SH-SY5Y (cell line): ENCODE measurements at regions not wholly inside any gene's neighbourhood (a gene's known extent, or its start where the extent isn't known, plus 50 kb on each side); places are given as distances from the start of the nearest gene placed in this dataset.

Experiments
- GATA2 ChIP-seq: IDR thresholded peaks from 2 replicates; pipeline ENCODE4 v1.6.1; 2011; ENCODE audit warnings: mild to moderate bottlenecking, low read depth, low read length
- GATA3 ChIP-seq: IDR thresholded peaks from 2 replicates; pipeline ENCODE4 v1.6.1; 2011; ENCODE audit warnings: low read depth, mild to moderate bottlenecking, low read length, moderate library complexity

DNA sequence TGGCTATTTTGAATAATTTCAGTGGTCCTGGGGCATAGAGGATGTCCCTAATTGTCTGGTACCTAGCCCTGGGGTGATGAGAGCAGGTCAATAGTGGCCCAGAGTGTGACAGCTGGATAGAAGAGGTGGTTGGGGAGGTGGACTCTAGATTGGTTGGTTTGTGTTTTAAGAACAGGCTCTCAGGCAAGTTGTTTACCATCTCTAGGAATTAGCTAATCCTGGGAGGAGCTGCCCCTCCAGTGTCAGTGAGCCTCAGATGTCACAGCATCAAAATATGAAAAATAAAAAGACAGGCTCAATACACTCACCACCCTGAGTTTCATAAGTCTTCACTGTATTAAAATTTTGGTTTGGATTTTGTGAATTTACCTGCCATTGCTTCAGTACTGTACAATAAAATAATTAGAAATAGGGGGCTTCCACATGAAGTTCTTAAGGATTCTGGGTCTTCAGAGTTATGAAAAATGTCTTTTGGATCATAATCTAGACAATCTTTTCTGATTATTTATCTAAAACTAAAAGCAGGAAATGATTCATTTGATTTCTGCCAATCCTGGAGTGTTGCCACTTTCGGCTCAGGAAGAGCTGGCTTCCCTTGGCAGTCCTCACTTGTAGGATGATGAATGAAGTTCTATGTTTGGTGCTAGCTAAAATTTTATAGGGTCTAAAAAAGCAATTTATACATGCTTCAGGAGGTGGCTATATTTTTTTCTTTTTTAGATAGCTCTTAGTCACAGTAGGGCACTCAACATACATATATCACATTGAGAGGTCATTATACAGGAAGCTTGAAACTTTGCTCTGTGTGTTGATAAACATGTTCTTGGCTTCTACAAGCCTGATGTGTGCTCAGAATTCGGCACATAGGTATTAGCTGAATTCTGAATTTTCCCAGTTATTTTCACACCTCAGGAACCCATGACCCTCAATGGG, 395.1 kb downstream of the RAB28 start:
- TF ChIP-seq GATA2 (no peak), GATA3 (no peak)
